Central memory CD8-positive, alpha-beta T cell (primary cell): ENCODE measurements at regions not wholly inside any gene's neighbourhood (a gene's known extent, or its start where the extent isn't known, plus 50 kb on each side); places are given as distances from the start of the nearest gene placed in this dataset.

Experiments used
- ATAC-seq: fragments of 150-1000 bp; cut with Tn5 transposase; replicated peaks from 2 replicates; pipeline ENCODE4 v1.10.0; 2022; ENCODE audit warnings: mild to moderate bottlenecking, moderate FRiP score, moderate number of reproducible peaks; ENCODE audit not compliant: poor library complexity, severe bottlenecking; ENCODE audit errors: extremely low read depth
- DNase-seq, 2 donors: peaks; one replicate each; pipeline ENCODE4 v3.0.0; 2021; ENCODE audit warnings: low spot score in 2 of 2
- H3K27ac Mint-ChIP-seq: one replicate; pipeline ENCODE4 v1.8.0; 2022; ENCODE audit warnings: low read depth, mild to moderate bottlenecking, moderate library complexity, mixed read lengths
- H3K27me3 Mint-ChIP-seq: one replicate; pipeline ENCODE4 v1.8.0; 2022; ENCODE audit warnings: mixed read lengths
- H3K36me3 Mint-ChIP-seq: one replicate; pipeline ENCODE4 v1.8.0; 2022; ENCODE audit warnings: mild to moderate bottlenecking, moderate library complexity, mixed read lengths; ENCODE audit not compliant: insufficient read depth
- H3K4me1 Mint-ChIP-seq: one replicate; pipeline ENCODE4 v1.8.0; 2022; ENCODE audit warnings: mixed read lengths
- H3K4me3 Mint-ChIP-seq: one replicate; pipeline ENCODE4 v1.8.0; 2022; ENCODE audit warnings: mild to moderate bottlenecking, moderate library complexity, mixed read lengths
- H3K9me3 Mint-ChIP-seq: one replicate; pipeline ENCODE4 v1.8.0; 2022; ENCODE audit warnings: mixed read lengths

DNA sequence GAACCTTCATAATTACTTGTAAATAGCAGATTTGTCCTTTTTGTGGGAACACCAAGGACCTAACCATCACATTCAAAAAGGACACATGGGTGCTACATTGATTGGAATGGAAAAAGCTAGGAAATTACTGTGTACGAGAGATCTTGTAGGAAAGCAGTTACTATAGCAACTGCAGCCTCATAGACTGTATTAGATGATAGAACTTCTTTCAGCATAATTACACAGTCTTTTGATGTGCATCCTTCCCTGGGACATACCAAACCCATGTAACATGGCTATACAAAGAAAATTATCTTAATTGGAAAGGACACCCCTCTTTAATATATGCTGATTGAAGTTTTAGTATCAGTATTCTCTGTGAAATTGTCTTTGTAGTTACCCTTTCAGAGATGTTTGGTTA, 130.7 kb upstream of the CTSO start:
- no peaks in the 10 kb centered on the region for H3K36me3 Mint-ChIP-seq
- no peak for DNase-seq
- no peak overlapping the region for H3K27ac Mint-ChIP-seq
- no peaks in the 10 kb centered on the region for H3K27me3 Mint-ChIP-seq
- peaks cover 12% of the 10 kb centered on the region for H3K9me3 Mint-ChIP-seq
- no peak overlapping the region for H3K4me3 Mint-ChIP-seq
- no peaks in the 10 kb centered on the region for H3K4me1 Mint-ChIP-seq
- ATAC-seq: no peak

DNA sequence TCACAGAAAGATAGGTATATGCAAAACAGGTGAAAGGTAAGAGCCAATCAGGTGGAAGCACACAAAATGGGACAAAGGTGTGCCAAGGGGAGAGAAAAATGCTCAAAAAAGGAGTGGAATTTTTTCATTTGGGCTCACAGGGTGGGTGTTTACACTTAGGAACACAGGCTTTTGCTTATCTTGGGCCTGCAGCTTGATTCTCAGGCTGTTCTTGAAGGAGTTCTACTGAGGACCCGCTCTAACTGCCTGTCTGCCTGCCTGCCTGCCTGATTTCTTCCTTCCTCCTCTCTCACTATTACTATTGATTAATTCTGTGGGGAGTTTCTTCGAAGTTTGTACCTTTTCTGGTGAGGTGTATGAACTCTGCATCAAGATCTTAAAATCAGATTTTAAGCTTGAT, 120.3 kb upstream of the CTSO start:
- ATAC-seq: no peak
- Mint-ChIP-seq H3K27ac (no peak overlapping the region), H3K27me3 (no peaks in the 10 kb centered on the region), H3K9me3 (peaks cover 11% of the 10 kb centered on the region), H3K36me3 (no peaks in the 10 kb centered on the region), H3K4me3 (no peak overlapping the region), H3K4me1 (no peaks in the 10 kb centered on the region)
- DNase-seq: no peak

DNA sequence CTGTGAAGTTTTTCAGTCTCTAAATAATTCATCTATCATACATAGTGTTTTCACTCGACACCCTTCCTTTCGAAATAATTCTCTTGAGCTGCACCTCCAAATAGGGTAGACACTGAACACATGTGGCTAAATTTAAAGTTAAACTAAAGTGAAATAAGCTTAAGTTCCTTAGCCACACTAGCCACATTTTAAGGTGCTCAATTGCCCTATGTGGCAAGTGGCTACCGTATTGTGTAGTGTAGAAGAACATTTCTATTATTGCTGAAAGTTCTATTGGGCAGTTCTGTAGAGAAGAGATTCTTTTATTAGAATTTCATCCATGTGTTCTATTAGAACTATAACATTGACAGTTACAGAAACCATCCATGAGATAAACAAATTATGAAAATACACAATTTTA, 107.0 kb upstream of the CTSO start:
- H3K27me3 Mint-ChIP-seq: no peaks in the 10 kb centered on the region
- ATAC-seq: no peak
- DNase-seq: no peak
- no peak overlapping the region for H3K4me3 Mint-ChIP-seq
- H3K27ac Mint-ChIP-seq: no peak overlapping the region
- H3K9me3 Mint-ChIP-seq: no peaks in the 10 kb centered on the region
- H3K36me3 Mint-ChIP-seq: no peaks in the 10 kb centered on the region
- no peaks in the 10 kb centered on the region for H3K4me1 Mint-ChIP-seq

DNA sequence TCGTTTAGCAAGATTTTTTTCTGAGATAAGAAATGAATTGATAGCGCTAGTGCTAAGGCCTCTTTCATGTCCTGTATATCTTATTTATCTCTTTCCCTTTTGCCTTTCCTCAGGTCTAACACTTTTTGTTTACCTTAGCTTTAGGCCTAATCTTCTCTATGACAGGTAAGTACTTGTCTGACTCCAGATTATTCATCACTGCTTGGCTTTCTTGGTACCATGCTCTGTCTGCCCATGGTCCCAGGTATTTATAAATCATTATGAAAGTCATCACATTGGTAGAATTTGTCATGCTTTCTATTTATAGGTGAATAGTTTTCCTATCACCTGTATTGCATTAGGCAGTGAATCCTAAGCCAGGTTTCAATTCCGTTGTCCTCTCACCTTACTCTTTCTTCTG, 99.5 kb upstream of the CTSO start:
- Mint-ChIP-seq H3K27me3 (no peaks in the 10 kb centered on the region), H3K36me3 (no peaks in the 10 kb centered on the region), H3K9me3 (no peaks in the 10 kb centered on the region), H3K4me1 (no peaks in the 10 kb centered on the region), H3K27ac (no peak overlapping the region), H3K4me3 (no peak overlapping the region)
- DNase-seq: no peak
- ATAC-seq: no peak

DNA sequence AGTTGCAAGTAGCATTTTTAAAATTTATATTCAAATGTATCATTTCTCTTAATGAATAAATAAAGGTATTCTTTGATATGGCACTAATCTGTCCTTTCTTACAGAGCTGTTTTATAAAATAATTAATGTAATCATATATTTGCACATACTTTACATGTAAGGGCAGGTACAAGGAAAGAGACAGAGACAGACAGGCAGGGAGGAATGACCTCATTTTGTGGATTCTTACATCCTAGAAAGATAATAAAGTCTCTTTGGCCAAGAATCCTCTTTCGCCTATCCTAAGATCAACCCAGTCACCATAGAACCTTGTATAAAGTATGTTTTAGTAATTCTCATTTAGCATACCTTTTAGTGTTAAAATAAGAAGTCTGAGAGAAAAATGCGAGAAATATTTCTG, 98.5 kb upstream of the CTSO start:
- ATAC-seq (no peak), DNase-seq (no peak)
- Mint-ChIP-seq H3K9me3 (no peaks in the 10 kb centered on the region), H3K4me1 (no peaks in the 10 kb centered on the region), H3K4me3 (no peak overlapping the region), H3K27me3 (no peaks in the 10 kb centered on the region), H3K27ac (no peak overlapping the region), H3K36me3 (no peaks in the 10 kb centered on the region)

DNA sequence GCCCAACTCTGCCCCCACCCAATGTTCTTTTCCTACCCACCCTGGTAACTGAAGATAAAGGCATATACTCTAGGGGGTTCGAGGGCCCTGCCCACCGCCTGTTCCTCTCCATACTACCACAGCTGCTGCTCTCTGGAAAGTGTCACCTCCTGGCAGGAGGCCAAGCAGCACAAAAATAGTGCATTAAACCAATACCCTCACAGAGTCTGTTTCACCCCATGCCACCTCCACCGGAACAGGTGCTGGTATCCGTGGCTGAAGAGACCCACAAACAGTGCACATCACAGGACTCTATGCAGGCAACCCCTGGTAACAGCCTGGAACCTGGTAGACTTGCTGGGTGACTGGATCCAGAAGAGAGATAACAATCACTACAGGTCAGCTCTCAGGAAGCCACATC, 85.1 kb upstream of the CTSO start:
- no peaks in the 10 kb centered on the region for H3K36me3 Mint-ChIP-seq
- H3K4me3 Mint-ChIP-seq: no peak overlapping the region
- no peaks in the 10 kb centered on the region for H3K4me1 Mint-ChIP-seq
- no peaks in the 10 kb centered on the region for H3K27me3 Mint-ChIP-seq
- no peak for ATAC-seq
- no peak for DNase-seq
- H3K27ac Mint-ChIP-seq: no peak overlapping the region
- peaks cover 10% of the 10 kb centered on the region for H3K9me3 Mint-ChIP-seq

DNA sequence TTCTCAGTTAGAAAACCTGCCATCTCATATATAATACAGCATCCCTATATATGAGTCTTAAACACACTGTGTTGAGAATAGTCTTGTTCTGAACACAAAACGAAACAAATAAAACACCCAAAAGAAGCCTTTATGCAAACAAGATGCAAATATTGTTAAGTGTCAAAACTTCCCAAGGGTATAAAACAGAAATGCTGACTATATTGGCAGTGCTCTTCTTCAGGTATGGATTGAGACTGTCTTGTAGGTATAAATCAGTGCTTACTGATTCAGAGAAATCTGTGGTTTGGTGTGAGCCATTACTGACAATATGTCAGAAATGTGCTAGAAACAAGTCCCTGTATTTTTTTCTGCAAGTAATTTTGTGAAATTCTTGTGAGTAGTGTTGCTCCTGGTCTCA, 82.8 kb upstream of the CTSO start:
- Mint-ChIP-seq H3K9me3 (peaks cover 5% of the 10 kb centered on the region), H3K36me3 (no peaks in the 10 kb centered on the region), H3K4me3 (no peak overlapping the region), H3K27me3 (no peaks in the 10 kb centered on the region), H3K27ac (no peak overlapping the region), H3K4me1 (no peaks in the 10 kb centered on the region)
- no peak for DNase-seq
- ATAC-seq: no peak

DNA sequence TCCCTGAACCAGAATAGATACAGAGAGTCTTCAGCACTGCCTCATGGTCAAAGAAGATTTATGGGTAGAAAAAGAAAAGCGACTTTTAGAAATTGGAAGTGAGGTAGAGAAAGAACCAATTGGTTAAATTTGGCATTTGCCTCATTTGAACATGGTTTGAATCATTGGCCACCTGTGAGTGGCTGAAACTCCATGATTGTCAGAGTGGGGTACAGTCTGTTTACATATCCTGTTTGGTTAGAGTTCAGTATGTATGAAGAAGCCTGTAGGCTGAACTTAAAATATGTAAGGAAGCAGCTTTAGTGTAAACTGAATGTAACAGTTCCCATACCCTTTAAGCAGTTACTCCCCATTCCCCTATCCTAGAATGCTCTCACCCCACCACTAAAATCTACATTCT, 76.0 kb upstream of the CTSO start:
- H3K4me3 Mint-ChIP-seq: no peak overlapping the region
- DNase-seq (no peak), ATAC-seq (no peak)
- peaks cover 2% of the 10 kb centered on the region for H3K36me3 Mint-ChIP-seq
- H3K27ac Mint-ChIP-seq: no peak overlapping the region
- H3K9me3 Mint-ChIP-seq: no peaks in the 10 kb centered on the region
- H3K27me3 Mint-ChIP-seq: no peaks in the 10 kb centered on the region
- no peaks in the 10 kb centered on the region for H3K4me1 Mint-ChIP-seq

DNA sequence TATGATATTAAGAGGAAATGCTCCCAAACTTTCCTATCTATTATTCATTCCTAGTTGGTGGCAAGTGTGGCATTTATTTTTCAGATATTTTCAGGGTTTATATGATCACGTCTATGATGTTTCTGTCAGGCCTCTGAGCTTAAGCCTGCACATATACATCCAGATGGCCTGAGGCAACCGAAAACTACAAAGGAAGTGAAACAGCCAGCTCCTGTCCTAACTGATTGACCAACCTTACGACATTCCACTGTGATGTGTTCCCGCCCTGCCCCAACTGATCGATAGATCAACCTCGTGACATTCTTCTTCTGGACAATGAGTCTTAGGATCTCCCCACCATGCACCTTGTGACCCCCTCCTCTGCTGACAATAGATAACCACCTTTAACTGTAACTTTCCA, 67.6 kb upstream of the CTSO start:
- DNase-seq (no peak), ATAC-seq (no peak)
- H3K27ac Mint-ChIP-seq: no peak overlapping the region
- no peaks in the 10 kb centered on the region for H3K4me1 Mint-ChIP-seq
- H3K9me3 Mint-ChIP-seq: peaks cover 9% of the 10 kb centered on the region
- no peaks in the 10 kb centered on the region for H3K36me3 Mint-ChIP-seq
- no peak overlapping the region for H3K4me3 Mint-ChIP-seq
- H3K27me3 Mint-ChIP-seq: no peaks in the 10 kb centered on the region

DNA sequence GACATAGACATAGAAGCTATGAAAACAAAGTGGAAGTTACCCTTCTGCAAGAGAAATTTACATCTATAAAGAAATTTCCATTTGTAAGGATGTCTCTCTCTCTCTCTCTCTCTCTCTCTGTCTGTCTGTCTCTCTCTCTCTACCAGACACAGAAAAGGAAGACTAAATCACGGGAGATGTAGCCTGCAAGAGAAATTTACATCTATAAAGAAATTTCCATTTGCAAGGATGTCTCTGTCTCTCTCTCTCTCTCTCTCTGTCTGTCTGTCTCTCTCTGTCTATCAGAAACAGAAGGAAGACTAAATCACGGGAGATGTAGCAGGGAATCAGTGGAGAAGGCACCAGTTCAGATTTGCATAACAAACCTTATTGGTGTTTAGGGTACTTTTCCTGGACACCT, 65.6 kb upstream of the CTSO start:
- ATAC-seq (no peak), DNase-seq (no peak)
- H3K4me3 Mint-ChIP-seq: no peak overlapping the region
- no peak overlapping the region for H3K27ac Mint-ChIP-seq
- no peaks in the 10 kb centered on the region for H3K4me1 Mint-ChIP-seq
- peaks cover 9% of the 10 kb centered on the region for H3K9me3 Mint-ChIP-seq
- H3K27me3 Mint-ChIP-seq: no peaks in the 10 kb centered on the region
- H3K36me3 Mint-ChIP-seq: no peaks in the 10 kb centered on the region

DNA sequence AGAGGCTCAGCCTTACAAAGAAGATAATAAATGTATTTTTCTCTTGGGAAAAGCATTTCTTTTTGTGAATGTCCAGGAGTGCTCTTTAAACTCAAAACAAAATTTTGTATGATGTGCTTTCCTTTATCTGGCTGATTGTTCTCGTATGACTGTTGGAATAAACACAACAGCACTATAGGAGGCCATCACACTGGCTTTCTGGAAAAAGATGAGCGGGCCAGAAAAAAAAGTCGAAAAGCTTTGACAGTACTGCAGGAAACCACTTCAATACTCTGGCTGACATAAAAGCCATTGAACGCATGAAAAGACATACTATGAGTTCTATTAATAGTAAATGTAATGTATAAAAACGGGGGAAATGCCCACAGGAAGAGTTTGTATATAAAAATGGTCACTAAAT, 64.7 kb upstream of the CTSO start:
- no peak for ATAC-seq
- Mint-ChIP-seq H3K27me3 (no peaks in the 10 kb centered on the region), H3K4me1 (no peaks in the 10 kb centered on the region), H3K36me3 (no peaks in the 10 kb centered on the region), H3K27ac (no peak overlapping the region), H3K9me3 (peaks cover 9% of the 10 kb centered on the region), H3K4me3 (no peak overlapping the region)
- no peak for DNase-seq

DNA sequence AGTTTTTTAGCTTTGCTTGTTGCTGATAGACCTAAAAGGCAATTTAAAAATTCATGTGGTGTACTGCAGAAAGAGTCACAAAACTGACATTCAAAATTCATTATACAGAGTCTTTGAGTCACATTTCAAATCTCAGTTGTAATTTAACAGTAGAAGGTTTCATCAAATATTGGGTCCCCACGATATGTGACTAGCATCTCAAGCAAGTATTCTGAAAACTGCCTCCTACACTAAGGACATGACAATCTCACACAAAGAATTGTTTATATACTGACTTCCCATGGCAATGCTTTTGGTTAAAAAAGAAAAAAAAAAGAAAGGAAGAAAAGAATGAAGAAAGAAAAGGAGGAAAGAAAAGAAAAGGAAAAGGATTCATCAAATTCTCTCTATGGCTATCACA, 62.1 kb upstream of the CTSO start:
- ATAC-seq (no peak), DNase-seq (no peak)
- no peaks in the 10 kb centered on the region for H3K9me3 Mint-ChIP-seq
- H3K4me1 Mint-ChIP-seq: no peaks in the 10 kb centered on the region
- no peak overlapping the region for H3K27ac Mint-ChIP-seq
- no peaks in the 10 kb centered on the region for H3K36me3 Mint-ChIP-seq
- H3K27me3 Mint-ChIP-seq: no peaks in the 10 kb centered on the region
- no peak overlapping the region for H3K4me3 Mint-ChIP-seq

DNA sequence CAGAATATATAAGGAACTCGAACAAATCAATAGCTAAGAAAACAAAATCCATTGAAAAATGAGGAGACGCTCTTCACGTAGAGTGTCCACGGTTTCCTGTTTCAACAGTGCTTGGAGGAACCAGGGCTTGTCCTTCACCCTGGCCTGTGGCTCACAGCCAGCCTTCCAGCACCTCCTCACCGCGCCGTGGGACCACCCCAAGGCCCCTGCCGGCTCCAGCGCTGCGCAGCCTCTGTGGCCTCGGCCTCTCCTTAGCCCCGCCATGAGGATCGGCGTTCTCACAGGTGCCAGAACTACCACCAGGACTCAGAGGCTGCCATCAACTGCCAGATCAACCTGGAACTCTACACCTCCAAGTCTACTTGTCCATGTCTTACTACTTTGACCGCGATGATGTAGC, 52.5 kb upstream of the CTSO start:
- H3K4me1 Mint-ChIP-seq: no peaks in the 10 kb centered on the region
- H3K27me3 Mint-ChIP-seq: no peaks in the 10 kb centered on the region
- H3K9me3 Mint-ChIP-seq: peaks cover 10% of the 10 kb centered on the region
- no peak overlapping the region for H3K4me3 Mint-ChIP-seq
- no peaks in the 10 kb centered on the region for H3K36me3 Mint-ChIP-seq
- H3K27ac Mint-ChIP-seq: no peak overlapping the region
- DNase-seq (no peak), ATAC-seq (no peak)
